HPDE6-E6E7 (cell line): ENCODE measurements at regions not wholly inside any gene's neighbourhood (a gene's known extent, or its start where the extent isn't known, plus 50 kb on each side); places are given as distances from the start of the nearest gene placed in this dataset.
"Not testable (repeated sequence)": the region's sequence is repeated elsewhere in the genome, so short reads cannot be mapped to it uniquely, and the experiment has no call there.

Experiments used
- DNase-seq: peaks from one replicate; pipeline ENCODE4 v3.0.0; 2011; ENCODE audit warnings: missing footprints; ENCODE audit errors: extremely low spot score

DNA sequence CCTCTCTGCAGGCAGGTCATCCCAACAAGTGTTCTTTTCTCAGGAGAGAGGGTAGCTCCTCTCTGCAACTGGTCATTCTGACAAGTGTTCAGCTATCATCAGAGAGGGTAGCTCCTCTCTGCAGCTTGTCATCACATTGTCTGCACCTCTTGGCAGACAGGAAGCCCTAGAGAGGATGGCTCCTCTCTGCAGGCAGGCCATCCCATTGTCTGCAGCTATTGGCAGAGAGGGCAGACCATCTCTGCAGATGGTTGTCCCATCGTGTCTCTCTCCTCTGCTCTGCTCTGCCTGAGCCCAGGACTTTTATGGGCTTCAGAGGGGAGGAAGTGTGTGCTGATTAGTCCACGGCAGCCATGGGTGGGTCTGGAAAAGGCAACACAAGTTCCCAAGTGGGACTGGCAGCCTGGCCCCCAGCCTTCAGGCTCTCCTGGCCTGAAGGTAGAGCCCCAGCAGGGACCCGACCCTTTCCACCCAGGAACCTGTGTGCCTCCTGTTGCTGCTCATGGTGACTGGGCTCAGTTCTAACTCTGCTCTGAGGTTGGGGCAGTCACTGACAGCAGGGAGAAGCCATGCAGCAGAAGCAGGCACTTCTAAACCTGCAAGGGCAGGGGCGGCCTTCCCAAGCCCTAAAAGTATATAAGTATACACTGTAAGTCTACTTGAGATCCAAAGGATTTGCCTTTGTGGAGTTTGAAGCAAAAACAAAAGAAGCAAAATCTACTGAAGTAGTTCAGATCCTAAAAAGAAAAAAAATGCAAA, 637.9 kb downstream of the PLOD2 start:
- DNase-seq, result no peak

DNA sequence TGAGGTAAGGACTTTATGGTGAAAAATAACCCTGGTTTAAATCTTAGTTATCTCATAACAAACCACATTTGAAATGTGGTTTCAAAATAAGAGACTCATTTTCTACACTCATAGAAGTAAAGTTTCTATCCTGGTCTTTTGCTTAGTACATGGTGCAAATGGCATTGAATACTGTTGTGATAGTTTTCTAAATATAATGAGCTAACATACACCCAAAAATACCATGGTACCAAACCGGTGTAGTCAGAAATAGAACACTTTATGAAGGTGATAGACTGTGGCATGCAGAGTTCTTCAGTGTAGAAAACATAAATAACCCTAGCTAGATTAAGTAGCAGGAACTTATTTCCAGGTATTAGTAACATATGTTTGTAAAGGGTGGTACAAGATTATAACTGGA, 629.4 kb downstream of the PLOD2 start:
- DNase-seq, result no peak

DNA sequence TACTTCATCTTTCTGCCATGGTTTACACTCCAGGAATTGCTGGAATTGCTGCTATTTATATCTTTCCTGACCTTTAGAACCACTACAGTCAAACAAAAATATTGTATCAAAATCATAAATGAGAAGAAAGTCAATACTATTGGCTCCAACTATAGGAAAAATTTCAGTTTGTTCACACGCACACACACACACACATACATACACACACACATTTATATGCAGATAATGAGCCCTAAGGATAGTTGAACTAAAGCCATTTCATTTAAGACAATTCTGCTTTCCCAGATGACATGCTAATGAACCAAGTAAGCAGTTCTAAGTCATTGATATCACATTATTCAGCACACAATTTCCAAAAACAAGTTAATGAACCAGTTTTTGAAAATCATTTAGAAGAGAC, 627.3 kb downstream of the PLOD2 start:
- no peak for DNase-seq

DNA sequence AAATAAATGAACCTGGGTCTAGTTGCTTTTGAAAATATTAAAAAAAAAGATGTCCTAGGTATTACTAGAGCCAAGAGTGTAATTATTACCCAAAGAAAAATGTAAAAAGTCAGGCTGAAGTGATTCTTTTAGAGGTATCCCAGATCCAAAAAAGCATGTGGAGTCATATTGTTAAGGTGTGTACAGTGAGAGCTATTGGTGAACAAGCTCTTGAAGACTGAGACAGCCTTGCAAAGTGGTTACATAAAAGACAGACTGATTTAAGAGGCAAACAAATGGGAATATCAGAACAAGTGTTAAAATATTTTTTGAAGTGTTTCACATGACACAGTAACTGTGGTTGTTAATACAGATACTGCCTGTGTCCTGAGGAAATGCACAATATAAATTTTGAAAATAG, 624.5 kb downstream of the PLOD2 start:
- no peak for DNase-seq

DNA sequence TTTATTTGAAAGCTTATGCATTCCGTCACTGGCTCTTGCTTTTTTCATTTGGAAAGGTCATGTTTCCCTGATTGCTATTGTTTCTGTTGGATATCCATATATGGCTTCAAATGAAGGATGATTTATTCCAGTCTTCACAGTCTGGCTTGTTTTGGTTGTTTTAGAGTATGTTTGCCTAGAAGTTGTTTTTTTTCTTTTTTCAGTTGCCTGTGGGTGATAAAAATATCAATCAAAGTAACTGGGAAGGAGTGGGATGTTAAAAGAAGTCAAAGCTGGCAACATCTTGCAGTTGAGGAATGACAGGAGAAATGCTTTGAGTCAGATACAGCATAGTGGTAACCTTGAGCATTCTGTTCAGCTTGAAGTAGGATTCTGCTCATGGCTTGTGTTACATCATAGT, 610.5 kb downstream of the PLOD2 start:
- DNase-seq, result no peak

DNA sequence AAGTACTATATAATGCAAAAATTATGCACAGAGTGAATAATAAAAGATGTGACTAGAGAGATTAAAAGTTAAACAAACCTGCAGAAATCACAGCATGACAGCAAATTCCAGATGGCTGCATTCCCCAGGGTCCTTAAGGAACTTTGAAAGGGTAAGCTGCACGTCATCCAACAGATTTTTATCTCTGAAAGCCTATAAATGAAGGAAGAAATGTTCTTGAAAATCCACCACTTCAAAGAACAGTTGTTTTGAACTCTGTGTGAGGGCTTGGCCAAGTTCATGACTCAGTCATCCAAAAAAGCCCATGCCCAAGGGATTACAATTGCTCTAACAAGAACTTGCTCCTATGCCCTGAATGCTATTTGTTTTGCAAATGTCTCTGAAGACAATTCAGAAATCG, 603.6 kb downstream of the PLOD2 start:
- DNase-seq, result no peak

DNA sequence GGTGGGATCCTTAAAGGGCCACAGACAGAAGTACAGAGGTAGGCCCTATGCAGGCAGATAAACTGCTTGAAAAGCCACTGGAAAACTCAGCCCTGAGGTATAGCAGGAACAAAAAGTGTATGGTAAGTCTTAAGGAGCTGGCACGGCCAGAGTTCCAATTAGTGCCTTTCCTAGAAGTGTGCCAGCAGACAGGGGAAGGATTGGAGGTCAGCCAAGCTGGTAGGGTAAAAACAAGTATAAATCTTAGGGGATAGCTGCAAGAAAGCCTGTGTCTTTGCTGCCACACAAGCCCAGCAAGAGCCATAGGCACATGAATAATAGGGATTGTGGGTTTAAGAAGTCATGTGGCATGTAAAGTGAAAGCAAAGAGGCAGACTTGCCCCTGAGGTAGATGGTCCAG, 582.5 kb downstream of the PLOD2 start:
- no peak for DNase-seq

DNA sequence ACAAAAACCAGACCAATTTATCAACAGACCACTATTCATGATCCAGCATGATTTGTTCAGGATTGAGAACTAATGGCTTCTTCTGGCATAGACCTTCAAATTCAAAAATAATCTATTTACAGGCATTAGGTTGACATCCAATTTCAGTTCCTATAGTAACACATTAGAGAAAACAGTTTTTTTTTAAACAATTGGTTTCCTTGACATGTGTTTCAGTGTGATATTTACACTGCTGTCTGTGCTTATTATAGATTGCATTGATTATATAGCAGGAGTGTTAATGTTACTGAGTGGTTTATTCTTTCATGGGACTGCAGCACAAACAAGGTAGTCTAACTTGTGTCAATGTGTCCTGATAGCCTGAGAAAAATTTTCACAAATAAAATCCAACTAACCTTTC, 579.3 kb downstream of the PLOD2 start:
- no peak for DNase-seq

DNA sequence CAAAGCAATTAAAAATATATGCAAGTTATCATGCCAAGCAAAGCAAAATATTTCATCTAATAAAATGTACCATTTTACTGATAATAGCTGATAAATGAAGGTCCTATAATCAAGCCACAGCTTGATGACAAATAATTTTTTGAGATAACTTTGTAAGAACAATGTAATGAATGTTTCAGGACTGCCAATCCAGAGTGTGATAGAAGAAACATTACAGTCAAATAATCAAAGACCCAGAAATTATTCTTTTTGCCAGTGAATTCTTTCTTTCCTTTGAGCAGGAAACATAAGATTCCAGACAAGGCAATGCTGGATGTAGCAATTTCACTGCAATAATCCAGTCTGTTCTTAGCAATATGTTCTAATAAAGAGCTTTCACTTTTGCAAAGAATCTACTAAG, 556.1 kb downstream of the PLOD2 start:
- DNase-seq, result no peak

DNA sequence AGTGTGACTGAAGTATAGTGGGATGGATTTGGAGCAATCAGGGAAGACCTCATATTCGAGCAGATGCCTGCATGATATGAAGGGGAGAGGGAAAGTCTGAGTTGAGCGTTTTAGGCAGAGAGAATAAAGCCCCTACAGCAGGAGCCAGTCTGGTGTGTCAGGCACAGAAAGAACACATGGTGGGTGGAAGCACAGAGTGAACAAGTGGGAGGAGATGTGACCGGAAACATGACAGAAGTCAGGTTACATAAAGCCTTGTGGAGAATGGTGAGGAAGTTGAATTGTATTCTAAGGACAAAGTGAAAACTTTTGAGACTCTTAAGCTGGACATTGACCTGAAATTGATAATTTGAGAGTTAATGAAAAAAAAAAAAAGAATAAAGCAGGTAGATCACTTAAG, 541.0 kb downstream of the PLOD2 start:
- DNase-seq, result no peak

DNA sequence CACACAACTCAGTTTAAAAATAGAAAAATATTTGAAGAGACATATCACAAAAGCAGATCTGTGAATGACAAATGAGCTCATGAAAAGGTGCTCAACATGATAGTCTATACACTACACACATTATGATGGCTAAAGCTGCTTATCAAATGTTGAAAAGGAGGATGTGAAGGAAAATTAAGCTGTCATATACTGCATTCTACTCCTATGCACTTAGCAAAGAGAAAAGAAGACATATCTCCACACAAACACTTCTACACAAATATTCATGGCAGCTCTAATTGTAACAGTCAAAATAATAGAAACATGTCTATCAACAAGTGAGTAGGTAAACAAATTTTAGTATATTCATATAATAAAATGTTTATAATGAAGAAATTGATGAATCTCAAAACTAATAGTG, 540.5 kb downstream of the PLOD2 start:
- no peak for DNase-seq

DNA sequence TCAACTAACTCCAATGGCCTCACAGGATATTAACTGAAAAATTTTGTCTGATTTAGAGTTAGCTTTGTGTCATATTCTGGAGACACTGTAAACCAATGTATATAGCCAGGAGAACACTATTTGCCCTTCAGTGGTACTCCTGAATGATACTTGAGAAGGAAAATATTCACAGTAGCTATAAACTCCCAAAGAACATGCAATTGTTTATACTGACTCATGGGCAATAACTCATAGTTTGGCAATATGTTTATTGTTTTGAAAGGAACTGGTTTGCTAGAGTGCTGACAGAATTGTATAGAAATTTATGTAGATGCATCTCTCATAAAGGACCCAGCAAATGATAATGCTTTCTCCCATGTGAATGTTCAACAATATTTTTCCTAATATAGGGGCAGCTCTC, 537.6 kb downstream of the PLOD2 start:
- peak; percentile 2 for DNase-seq

DNA sequence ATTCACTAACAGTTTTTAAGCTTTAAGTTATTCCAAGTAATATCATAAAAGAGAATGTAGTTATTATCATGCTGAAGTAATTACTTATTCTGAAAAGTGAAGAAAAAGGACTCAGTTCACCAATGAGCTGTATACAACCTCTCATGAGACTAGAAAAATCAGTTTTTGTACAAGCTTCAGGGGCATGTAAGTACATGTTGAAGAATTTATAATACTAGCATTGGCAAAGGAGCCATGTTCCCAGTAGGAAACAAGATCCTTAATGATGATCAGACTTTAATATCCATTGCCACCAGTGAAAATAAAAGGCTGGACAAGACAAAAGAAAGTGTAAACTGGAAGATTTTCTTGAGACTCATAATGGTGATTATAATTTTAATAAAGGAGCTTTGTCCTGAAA, 532.8 kb downstream of the PLOD2 start:
- no peak for DNase-seq

DNA sequence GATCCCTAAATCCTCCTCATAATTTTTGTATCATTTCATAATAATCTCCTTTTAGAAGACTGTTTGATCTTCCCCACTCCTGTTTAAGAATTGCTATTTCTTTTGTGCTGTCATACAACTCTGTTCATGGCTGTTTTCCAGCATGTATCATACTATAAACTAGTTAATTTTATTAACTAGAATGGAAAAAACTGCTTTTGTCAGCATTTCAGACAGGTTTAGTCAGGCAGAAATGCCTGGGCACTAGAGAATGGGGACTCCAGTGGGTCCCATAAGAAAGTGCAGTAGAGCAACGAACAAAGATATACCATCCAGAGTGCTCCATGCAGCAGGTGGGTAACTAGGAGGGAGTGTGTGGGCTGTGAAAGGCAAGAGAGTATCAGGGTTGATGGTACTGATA, 523.9 kb downstream of the PLOD2 start:
- no peak for DNase-seq

DNA sequence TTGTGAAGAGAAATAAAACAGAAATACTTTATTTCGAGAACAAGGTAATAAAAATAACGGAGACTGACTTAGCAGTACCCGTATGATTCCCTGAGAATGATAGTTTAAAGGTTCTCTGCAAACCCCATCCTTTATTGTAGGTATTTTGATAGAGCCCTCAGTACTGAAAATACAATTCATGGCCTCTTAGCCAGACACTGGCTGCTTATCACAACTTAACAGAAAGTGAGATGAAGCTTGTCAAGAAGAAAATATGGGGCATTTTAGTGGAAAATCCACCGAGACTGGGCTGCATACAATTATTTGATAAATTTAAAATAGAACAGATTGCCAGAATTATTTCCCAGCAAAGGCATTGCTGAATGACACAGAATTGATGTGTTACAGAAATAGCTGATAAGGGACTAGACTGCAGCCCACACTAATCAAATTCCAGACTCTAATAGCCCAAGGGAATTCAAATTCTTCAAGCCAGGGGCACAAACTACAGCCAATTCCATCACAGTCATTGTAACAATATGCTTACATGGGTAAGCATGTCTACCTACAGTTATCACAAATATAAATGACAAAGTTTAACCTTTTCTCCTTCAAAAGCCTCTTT, 521.9 kb downstream of the PLOD2 start:
- DNase-seq, result no peak

DNA sequence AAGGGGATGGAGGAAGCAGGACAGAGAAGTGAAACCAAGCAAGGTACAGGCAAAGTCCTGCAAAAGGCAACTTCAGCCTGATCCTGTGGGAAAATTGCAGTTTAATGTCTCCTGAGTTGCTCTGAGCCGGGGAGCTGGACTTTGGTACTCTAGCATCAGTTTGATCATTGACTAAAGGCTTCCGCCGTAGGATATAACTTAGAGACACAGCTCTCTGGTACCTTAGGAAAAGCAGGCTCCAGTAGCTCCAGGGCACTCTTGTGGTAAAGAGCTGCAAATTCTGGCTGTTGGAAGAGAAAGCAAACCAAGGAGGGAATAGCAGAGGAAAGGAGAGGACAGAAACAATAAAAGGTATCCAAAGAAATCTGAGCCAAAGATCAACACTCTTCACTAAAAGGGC, 521.1 kb downstream of the PLOD2 start:
- no peak for DNase-seq

DNA sequence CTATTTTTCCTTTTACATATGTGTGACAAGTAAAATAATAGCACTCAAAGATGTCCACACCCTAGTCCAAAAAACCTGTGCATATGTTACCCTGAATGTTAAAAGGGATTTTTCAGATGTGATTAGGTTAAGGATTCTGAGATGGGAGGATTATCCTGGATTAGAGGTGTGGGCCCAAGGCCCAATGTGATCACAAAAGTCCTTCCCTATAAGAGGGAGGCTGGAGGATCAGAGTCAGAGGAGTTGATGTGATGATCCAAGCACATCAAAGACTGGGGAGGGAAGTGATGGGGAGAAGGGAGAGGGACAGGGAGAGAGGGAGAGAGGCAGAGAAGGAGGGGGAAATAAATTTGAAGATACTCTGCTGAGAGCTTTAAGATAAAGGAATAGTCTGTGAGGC, 512.6 kb downstream of the PLOD2 start:
- DNase-seq, result no peak

DNA sequence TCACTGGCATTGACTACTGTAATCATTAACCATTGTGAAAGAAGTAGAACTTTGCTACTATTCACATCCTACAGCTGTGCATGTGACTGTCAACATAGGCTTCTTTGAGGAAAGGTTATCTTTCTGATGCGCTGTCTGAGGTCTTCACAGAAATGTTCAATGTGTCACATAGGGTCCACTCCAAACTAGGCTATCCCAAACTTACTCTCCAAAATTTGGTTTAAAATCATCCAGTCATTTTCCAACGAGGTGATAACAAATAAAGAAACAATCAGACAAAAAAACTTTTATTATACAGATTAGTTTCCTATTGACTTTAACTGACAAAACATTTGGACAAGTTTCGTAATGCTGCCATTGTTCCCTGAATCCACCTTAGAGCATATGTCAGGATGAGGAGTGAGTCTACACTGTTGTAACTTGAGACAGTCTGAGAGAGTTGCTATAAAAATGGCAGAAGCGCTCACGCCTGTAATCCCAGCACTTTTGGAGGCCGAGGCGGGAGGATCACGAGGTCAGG, 511.6 kb downstream of the PLOD2 start:
- DNase-seq, result no peak

DNA sequence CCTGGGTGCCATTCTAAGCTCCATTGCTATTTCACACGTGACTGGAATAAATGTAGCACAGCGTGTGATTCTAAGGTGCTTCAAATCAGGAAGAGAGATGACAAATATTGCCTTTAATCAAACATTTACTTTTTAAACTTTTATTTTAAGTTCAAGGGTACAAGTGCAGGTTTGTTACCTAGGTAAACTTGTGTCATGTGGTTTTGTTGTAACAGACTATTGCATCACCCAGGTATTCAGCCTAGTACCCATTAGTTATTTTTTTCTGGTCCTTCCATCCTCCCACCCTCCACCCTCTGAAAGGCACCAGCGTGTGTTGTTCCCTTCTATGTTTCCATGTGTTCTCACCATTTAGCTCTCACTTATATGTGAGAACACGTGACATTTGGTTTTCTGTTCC, 510.8 kb downstream of the PLOD2 start:
- no peak for DNase-seq

DNA sequence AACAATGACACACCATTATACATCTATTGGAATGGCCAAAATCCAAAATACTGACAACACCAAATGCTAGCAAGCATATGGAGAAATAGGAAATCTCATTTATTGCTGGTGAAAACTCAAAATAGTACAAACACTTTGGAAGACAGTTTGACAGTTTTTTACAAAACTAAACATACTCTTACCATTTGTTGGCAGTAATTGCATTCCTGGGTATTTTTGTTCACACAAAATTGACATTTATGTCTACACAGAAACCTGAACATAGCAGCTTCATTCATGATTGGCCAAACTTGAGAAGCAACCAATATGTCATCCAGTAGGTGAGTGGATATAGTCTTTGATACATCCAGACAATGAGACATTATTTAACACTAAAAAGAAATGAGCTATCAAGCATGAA, 489.9 kb downstream of the PLOD2 start:
- no peak for DNase-seq

DNA sequence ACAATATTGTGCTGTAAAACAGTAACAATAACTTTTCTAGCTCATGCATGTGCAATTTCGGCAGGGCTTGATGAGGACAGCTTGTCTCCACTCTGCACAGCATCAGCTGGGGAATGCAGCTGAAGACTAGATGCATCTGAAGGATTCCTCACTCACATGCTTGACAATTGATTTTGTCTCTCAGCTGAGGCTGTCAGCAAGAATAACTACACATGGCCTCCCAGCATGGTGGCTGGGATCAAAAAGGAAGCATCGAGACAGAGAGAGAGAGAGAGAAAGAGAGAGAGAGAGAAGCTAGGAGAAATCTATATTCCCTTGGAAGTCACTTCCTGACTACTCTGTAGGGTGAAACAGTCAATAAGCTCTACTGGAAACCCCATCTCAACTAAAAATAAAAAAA, 487.1 kb downstream of the PLOD2 start:
- no peak for DNase-seq

DNA sequence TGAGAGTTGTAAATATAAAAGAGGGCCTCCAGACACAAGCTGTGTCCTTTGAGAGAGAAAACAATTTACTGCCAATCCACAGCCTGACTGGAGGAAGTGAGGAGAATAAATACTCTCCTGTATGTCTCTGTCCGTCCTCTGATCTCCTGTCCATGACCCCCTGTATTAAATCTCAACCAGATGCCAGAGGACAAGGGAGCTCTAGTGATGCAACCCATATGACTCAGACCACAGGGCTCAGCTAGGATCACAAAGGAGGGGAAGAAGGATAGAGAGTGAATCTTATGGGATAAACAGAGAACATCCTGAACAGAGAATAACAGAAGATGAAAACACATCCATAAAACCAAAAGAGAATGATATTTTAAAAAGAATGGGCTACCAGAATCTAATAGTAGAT, 482.6 kb downstream of the PLOD2 start:
- no peak for DNase-seq

DNA sequence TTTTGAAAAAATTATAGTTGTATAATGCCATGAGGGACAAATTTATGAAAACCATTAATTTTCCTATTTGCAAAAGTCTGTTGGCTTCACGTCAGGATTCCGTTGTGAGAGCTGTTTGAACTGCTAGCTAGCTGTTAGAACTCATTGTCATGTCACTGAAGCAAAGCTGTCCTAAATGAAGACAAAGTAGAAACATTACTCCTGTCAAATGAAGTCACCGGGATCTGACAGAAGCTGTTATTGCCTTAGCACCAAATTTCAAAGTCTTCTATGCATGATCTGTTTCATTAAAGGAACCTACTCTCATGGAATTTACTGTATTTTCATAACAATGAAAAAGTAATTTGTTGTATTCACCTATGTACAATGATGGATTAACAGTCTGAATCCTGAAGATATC, 479.8 kb downstream of the PLOD2 start:
- no peak for DNase-seq

DNA sequence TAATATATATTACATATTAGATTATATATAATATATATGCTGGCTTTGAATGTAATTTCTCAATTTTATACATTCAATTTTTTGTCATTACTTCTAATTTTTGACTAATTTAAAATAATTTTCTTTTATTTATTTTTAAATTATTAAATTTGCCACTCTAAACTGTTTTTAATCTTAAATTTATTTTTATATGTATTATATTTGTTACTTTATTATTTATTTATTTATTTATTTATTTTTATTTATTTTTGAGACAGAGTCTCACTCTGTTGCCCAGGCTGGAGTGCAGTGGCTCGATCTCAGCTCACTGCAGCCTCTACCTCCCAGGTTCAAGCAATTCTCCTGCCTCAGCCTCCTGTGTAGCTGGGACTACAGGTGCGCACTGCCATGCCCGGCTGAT, 473.0 kb downstream of the PLOD2 start:
- DNase-seq, result not testable (repeated sequence)
